HCT116 (cell line): ENCODE measurements at regions not wholly inside any gene's neighbourhood (a gene's known extent, or its start where the extent isn't known, plus 50 kb on each side); places are given as distances from the start of the nearest gene placed in this dataset.
"Not testable (repeated sequence)": the region's sequence is repeated elsewhere in the genome, so short reads cannot be mapped to it uniquely, and the experiment has no call there.

Source experiments
- CEBPB ChIP-seq: IDR thresholded peaks from 2 replicates; pipeline ENCODE4 v1.6.1; 2012; ENCODE audit warnings: low read depth
- CTCF ChIP-seq, 3 experiments: fragments of 200-600 bp in 1 of 3; sonication (generic) in 1 of 3; IDR thresholded peaks in 2 of 3; conservative IDR thresholded peaks in 1 of 3; 2 replicates each; pipeline ENCODE4 v1.5.1; 2012 to 2017; ENCODE audit warnings: low read depth in 2 of 3, low read length in 2 of 3, antibody characterized with exemption in 1 of 3, borderline replicate concordance in 1 of 3, control low read depth in 1 of 3, mild to moderate bottlenecking in 1 of 3, mixed read lengths in 1 of 3, mixed run types in 1 of 3, moderate library complexity in 1 of 3; ENCODE audit not compliant: insufficient read depth in 1 of 3
- EZH2phosphoT487 ChIP-seq: fragments of 200-600 bp; IDR thresholded peaks from 2 replicates; pipeline ENCODE4 v1.6.1; 2018; ENCODE audit warnings: antibody characterized with exemption, borderline replicate concordance
- JUND ChIP-seq: IDR thresholded peaks from 2 replicates; pipeline ENCODE4 v1.6.1; 2012
- POLR2A ChIP-seq: IDR thresholded peaks from 2 replicates; pipeline ENCODE4 v1.7.0; 2011; ENCODE audit warnings: borderline replicate concordance; ENCODE audit not compliant: insufficient read depth, insufficient read length; ENCODE audit errors: extremely low read depth
- POLR2AphosphoS5 ChIP-seq: IDR thresholded peaks from 2 replicates; pipeline ENCODE4 v1.6.1; 2011; ENCODE audit warnings: mild to moderate bottlenecking, low read depth, low read length, moderate library complexity
- SP1 ChIP-seq: IDR thresholded peaks from 2 replicates; pipeline ENCODE4 v1.6.1; 2012; ENCODE audit warnings: low read depth
- ZBTB33 ChIP-seq: IDR thresholded peaks from 2 replicates; pipeline ENCODE4 v1.6.1; 2011; ENCODE audit warnings: mild to moderate bottlenecking, low read length, moderate library complexity; ENCODE audit not compliant: insufficient replicate concordance; ENCODE audit errors: extremely low read depth
- ZFX ChIP-seq: fragments of 450-650 bp; IDR thresholded peaks from 2 replicates; pipeline ENCODE4 v1.6.1; 2017

GRCh38 chr16:29193248-29193574 lies 208.4 kb downstream of the LAT start:
- not testable (repeated sequence) for TF ChIP-seq CTCF (IDR thresholded peaks at IDR 0.05 in 2 of 3, conservative IDR thresholded peaks at IDR 0.05 in 1 of 3; ENCODE audit: borderline replicate concordance in 1 of 3, insufficient read depth in 1 of 3, low read depth in 2 of 3, low read length in 2 of 3); EZH2phosphoT487; POLR2A; JUND; ZFX; ZBTB33; SP1; CEBPB; POLR2AphosphoS5
